ENCODE measurements at regions not wholly inside any gene's neighbourhood (a gene's known extent, or its start where the extent isn't known, plus 50 kb on each side); places are given as distances from the start of the nearest gene placed in this dataset.

DNA sequence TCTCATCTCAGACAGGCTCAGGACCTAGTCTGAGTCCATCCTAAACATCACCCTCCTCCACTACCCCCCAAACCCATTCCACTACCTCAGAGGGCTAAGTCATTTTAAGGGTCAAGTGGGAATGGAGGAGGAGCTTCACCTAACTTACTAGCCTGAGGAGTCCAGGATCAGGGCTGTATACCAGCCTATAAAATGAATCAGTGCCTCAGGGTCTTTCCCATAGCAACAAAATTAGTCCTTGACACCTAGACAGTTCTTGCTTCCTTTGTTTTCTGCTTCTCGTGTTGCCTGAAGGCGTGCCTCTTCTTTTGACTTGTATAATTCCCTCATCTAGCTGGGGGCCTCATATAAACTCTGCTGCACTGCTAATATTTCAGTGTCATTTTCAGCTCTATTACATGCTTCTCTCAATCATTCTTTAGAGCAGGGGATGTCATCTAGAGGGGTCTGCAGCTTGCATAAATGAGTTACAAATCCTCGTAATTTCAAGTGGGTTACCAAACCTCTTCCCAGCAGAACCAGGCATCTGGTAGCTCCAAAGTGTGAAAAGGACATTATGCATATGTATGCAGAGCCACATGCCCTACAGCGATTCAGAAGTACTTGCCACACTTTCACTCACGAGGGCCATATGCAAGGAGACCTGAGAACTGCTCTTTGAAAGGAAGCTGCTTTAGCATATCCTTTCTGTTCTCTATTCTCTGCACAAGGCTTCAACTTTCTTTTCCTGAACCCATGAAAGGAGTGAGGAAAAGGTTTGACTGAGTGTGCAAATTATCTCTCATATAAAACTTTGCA lies 311.7 kb upstream of the SEMA6D start:
- Histone ChIP-seq H3K9ac (ENCODE audit: low read depth in 1 of 3, low read length in 3 of 3) (no peak overlapping the region), H3K9me3 (ENCODE audit: control insufficient read depth in 3 of 3, low read length in 3 of 3) (no peaks in the 10 kb centered on the region), H3K4me1 (ENCODE audit: control insufficient read depth in 3 of 3, insufficient read depth in 3 of 3, low read length in 3 of 3) (no peaks in the 10 kb centered on the region), H3K27ac (ENCODE audit: low read depth, low read length) (no peak overlapping the region), H3K36me3 (ENCODE audit: control insufficient read depth in 3 of 3, insufficient read depth in 3 of 3, low read length in 3 of 3) (no peaks in the 10 kb centered on the region), H3K27me3 (ENCODE audit: control insufficient read depth in 3 of 3, insufficient read depth in 3 of 3, low read length in 3 of 3) (no peaks in the 10 kb centered on the region), H3K4me3 (ENCODE audit: low read length in 3 of 3) (no peak overlapping the region)

DNA sequence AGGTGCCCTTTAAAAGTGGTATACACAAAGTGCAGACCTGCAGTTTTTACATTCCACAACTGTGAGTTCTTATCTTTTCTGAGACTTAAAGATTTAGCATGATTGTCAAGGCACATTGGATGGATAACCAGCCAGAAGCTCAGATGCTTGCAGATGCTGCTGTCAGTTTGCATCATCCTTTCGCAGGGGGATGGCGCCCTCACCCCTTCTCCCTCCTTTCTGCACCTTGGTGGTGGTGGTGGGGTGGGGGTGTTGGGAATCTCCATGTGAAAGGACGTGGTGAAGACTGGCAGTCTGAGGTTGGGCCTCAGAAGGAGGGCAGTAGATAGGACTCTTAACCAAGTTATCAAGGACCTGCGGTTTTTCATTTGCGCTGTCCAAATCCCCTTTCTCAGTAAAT lies 309.6 kb upstream of the SEMA6D start:
- H3K36me3 ChIP-seq (ENCODE audit: control insufficient read depth in 3 of 3, insufficient read depth in 3 of 3, low read length in 3 of 3): no peaks in the 10 kb centered on the region
- no peaks in the 10 kb centered on the region for H3K9me3 ChIP-seq (ENCODE audit: control insufficient read depth in 3 of 3, low read length in 3 of 3)
- H3K4me1 ChIP-seq (ENCODE audit: control insufficient read depth in 3 of 3, insufficient read depth in 3 of 3, low read length in 3 of 3): no peaks in the 10 kb centered on the region
- no peaks in the 10 kb centered on the region for H3K27me3 ChIP-seq (ENCODE audit: control insufficient read depth in 3 of 3, insufficient read depth in 3 of 3, low read length in 3 of 3)
- no peak overlapping the region for H3K9ac ChIP-seq (ENCODE audit: low read depth in 1 of 3, low read length in 3 of 3)
- no peak overlapping the region for H3K4me3 ChIP-seq (ENCODE audit: low read length in 3 of 3)
- H3K27ac ChIP-seq (ENCODE audit: low read depth, low read length): no peak overlapping the region

DNA sequence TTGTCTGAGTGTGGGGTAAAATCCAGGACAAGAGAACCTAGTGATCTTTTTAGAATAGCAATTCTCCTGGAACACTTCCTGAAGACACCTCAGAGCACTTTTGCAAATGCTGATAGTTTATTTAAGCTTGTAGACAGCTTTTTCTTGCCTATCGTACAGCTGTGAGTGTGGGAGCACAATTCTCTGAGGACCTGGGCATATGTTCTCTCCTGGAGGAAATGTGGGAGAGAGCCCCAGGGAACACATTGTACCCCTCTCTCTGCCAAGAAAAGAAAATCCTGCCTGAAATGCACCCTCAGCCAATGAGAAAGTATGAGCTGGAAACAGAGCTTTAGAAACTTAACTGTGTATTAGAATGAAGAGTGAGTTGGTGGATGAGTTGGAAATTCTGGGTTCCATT lies 308.3 kb upstream of the SEMA6D start:
- Histone ChIP-seq H3K9ac (ENCODE audit: low read depth in 1 of 3, low read length in 3 of 3) (no peak overlapping the region), H3K27me3 (ENCODE audit: control insufficient read depth in 3 of 3, insufficient read depth in 3 of 3, low read length in 3 of 3) (no peaks in the 10 kb centered on the region), H3K4me1 (ENCODE audit: control insufficient read depth in 3 of 3, insufficient read depth in 3 of 3, low read length in 3 of 3) (no peaks in the 10 kb centered on the region), H3K36me3 (ENCODE audit: control insufficient read depth in 3 of 3, insufficient read depth in 3 of 3, low read length in 3 of 3) (no peaks in the 10 kb centered on the region), H3K4me3 (ENCODE audit: low read length in 3 of 3) (no peak overlapping the region), H3K9me3 (ENCODE audit: control insufficient read depth in 3 of 3, low read length in 3 of 3) (no peaks in the 10 kb centered on the region), H3K27ac (ENCODE audit: low read depth, low read length) (no peak overlapping the region)

DNA sequence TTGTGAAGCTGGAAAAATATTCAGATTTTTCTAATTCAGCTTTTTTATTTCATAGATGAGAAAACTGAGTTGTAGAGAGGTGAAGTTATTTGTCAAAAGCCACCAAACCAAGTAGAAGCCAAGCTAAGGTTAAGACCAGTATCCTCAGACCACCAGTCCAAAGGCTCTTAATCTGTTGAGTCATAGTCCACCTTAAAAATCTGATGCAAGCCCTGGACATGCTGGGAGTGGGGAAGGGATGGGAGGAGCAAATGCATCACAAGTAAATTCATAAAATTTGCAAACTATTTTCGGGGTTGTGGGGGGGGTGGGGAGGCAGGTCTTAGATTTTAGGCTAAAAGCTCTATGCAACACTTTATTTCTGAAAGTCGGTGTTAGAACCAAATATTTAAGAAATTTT lies 307.7 kb upstream of the SEMA6D start:
- Histone ChIP-seq H3K4me1 (ENCODE audit: control insufficient read depth in 3 of 3, insufficient read depth in 3 of 3, low read length in 3 of 3) (no peaks in the 10 kb centered on the region), H3K4me3 (ENCODE audit: low read length in 3 of 3) (no peak overlapping the region), H3K9ac (ENCODE audit: low read depth in 1 of 3, low read length in 3 of 3) (no peak overlapping the region), H3K36me3 (ENCODE audit: control insufficient read depth in 3 of 3, insufficient read depth in 3 of 3, low read length in 3 of 3) (no peaks in the 10 kb centered on the region), H3K27me3 (ENCODE audit: control insufficient read depth in 3 of 3, insufficient read depth in 3 of 3, low read length in 3 of 3) (no peaks in the 10 kb centered on the region), H3K27ac (ENCODE audit: low read depth, low read length) (no peak overlapping the region), H3K9me3 (ENCODE audit: control insufficient read depth in 3 of 3, low read length in 3 of 3) (no peaks in the 10 kb centered on the region)

DNA sequence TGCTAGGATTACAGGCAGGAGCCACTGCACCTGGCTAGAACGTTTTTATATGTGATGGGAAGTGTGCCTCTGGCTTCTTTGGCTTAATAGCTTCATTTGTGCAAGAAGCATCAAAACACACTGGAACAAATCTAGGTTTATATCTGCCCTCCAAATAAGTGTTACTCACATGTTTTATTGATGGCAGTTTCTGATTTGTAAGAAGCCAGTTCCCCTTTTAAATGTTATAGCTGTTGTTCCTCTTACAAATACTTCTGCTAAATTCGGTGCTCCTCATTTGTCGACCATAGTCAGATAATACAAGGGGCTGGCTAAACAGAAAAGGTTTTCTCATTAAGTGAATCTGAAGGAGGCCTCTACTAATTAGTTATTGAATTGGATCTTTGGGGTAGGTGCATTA lies 307.1 kb upstream of the SEMA6D start:
- H3K9me3 ChIP-seq (ENCODE audit: control insufficient read depth in 3 of 3, low read length in 3 of 3): no peaks in the 10 kb centered on the region
- H3K4me1 ChIP-seq (ENCODE audit: control insufficient read depth in 3 of 3, insufficient read depth in 3 of 3, low read length in 3 of 3): no peaks in the 10 kb centered on the region
- H3K36me3 ChIP-seq (ENCODE audit: control insufficient read depth in 3 of 3, insufficient read depth in 3 of 3, low read length in 3 of 3): no peaks in the 10 kb centered on the region
- H3K27ac ChIP-seq (ENCODE audit: low read depth, low read length): no peak overlapping the region
- no peak overlapping the region for H3K4me3 ChIP-seq (ENCODE audit: low read length in 3 of 3)
- no peak overlapping the region for H3K9ac ChIP-seq (ENCODE audit: low read depth in 1 of 3, low read length in 3 of 3)
- no peaks in the 10 kb centered on the region for H3K27me3 ChIP-seq (ENCODE audit: control insufficient read depth in 3 of 3, insufficient read depth in 3 of 3, low read length in 3 of 3)

DNA sequence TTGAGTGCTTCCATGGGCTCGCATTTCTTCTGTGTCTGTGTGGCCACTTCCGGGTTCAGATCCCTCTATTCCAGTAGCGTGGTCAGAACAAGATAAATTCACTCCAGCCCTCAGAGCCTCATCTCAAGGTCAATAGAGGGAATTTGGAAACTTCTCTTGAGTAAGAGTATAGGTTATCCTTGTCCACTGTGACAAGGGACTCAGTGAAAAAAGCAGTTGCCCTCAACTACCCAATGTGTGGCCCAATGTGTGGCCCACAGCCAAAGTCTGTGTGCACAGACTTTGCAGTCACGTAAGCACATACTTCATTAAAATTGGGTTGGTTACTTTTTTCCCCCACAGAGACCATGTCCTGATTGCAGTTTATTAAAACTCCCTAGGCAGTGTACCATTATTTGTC lies 305.6 kb upstream of the SEMA6D start:
- Histone ChIP-seq H3K4me1 (ENCODE audit: control insufficient read depth in 3 of 3, insufficient read depth in 3 of 3, low read length in 3 of 3) (no peaks in the 10 kb centered on the region), H3K9me3 (ENCODE audit: control insufficient read depth in 3 of 3, low read length in 3 of 3) (no peaks in the 10 kb centered on the region), H3K9ac (ENCODE audit: low read depth in 1 of 3, low read length in 3 of 3) (no peak overlapping the region), H3K27ac (ENCODE audit: low read depth, low read length) (no peak overlapping the region), H3K27me3 (ENCODE audit: control insufficient read depth in 3 of 3, insufficient read depth in 3 of 3, low read length in 3 of 3) (no peaks in the 10 kb centered on the region), H3K36me3 (ENCODE audit: control insufficient read depth in 3 of 3, insufficient read depth in 3 of 3, low read length in 3 of 3) (no peaks in the 10 kb centered on the region), H3K4me3 (ENCODE audit: low read length in 3 of 3) (no peak overlapping the region)

DNA sequence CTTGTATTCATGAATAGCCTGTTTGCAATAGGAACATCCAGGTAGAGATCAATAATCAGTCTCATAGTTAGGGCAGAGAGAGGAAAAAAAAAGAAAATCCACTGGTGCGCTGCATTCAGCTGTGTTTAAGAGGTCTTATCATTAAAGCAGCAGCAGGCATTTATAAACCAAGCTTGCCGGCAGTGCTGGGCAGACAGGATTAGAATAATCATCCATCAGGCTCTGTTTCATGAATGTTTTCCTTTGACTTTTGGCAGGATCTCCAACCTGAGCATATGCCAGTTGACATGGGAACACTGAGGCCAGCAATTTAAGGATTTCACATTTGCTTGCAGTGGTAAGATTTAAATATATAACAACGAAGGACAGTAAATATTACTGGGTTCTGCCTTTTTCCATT lies 305.2 kb upstream of the SEMA6D start:
- no peaks in the 10 kb centered on the region for H3K9me3 ChIP-seq (ENCODE audit: control insufficient read depth in 3 of 3, low read length in 3 of 3)
- no peaks in the 10 kb centered on the region for H3K27me3 ChIP-seq (ENCODE audit: control insufficient read depth in 3 of 3, insufficient read depth in 3 of 3, low read length in 3 of 3)
- H3K36me3 ChIP-seq (ENCODE audit: control insufficient read depth in 3 of 3, insufficient read depth in 3 of 3, low read length in 3 of 3): no peaks in the 10 kb centered on the region

DNA sequence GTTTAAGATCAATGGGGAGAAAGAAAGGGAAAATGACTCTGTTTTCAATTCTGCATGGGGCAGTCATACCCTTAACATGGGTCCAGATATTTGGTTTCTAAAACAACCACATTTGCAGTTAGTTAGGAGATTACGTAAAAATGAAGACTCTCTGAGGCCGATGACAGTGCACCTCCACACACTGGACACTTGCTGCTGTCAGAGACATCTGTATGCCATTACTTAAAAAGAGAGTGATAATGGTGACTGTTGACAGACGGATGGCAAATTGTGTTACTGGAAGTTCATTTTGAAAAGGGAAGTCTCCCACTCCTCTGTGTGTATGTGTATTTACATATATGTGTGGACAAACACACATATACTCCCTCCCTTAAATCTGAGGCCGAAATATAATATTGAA lies 304.5 kb upstream of the SEMA6D start:
- Histone ChIP-seq H3K27me3 (ENCODE audit: control insufficient read depth in 3 of 3, insufficient read depth in 3 of 3, low read length in 3 of 3) (no peaks in the 10 kb centered on the region), H3K9ac (ENCODE audit: low read depth in 1 of 3, low read length in 3 of 3) (no peak overlapping the region), H3K36me3 (ENCODE audit: control insufficient read depth in 3 of 3, insufficient read depth in 3 of 3, low read length in 3 of 3) (no peaks in the 10 kb centered on the region), H3K4me3 (ENCODE audit: low read length in 3 of 3) (no peak overlapping the region), H3K9me3 (ENCODE audit: control insufficient read depth in 3 of 3, low read length in 3 of 3) (no peaks in the 10 kb centered on the region), H3K27ac (ENCODE audit: low read depth, low read length) (no peak overlapping the region), H3K4me1 (ENCODE audit: control insufficient read depth in 3 of 3, insufficient read depth in 3 of 3, low read length in 3 of 3) (no peaks in the 10 kb centered on the region)

More for the DNA sequence above, 305.2 kb upstream of the SEMA6D start:
- Histone ChIP-seq H3K27ac (ENCODE audit: low read depth, low read length) (no peak overlapping the region), H3K4me1 (ENCODE audit: control insufficient read depth in 3 of 3, insufficient read depth in 3 of 3, low read length in 3 of 3) (no peaks in the 10 kb centered on the region), H3K9ac (ENCODE audit: low read depth in 1 of 3, low read length in 3 of 3) (no peak overlapping the region), H3K4me3 (ENCODE audit: low read length in 3 of 3) (no peak overlapping the region)

DNA sequence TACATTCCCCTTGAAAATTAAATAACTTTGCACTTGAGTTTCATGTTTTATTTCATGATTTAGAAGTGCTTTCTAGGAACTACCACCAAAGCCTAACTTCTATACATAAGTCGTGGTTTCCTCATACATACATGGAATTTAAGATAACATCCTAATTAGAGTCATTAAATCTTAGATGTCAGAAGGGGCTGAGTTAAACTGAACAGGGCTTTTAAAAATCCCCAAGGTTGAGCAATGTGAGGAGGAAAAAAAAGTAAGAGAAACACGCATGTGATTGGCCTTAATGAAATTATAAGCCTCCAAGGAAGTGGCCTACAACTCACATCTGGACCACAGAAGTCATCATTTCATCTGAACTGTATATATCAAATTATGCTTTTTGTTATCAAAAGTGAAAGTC lies 303.1 kb upstream of the SEMA6D start:
- H3K36me3 ChIP-seq (ENCODE audit: control insufficient read depth in 3 of 3, insufficient read depth in 3 of 3, low read length in 3 of 3): no peaks in the 10 kb centered on the region
- no peaks in the 10 kb centered on the region for H3K27me3 ChIP-seq (ENCODE audit: control insufficient read depth in 3 of 3, insufficient read depth in 3 of 3, low read length in 3 of 3)
- H3K4me1 ChIP-seq (ENCODE audit: control insufficient read depth in 3 of 3, insufficient read depth in 3 of 3, low read length in 3 of 3): no peaks in the 10 kb centered on the region
- H3K4me3 ChIP-seq (ENCODE audit: low read length in 3 of 3): no peak overlapping the region
- H3K9me3 ChIP-seq (ENCODE audit: control insufficient read depth in 3 of 3, low read length in 3 of 3): no peaks in the 10 kb centered on the region
- no peak overlapping the region for H3K27ac ChIP-seq (ENCODE audit: low read depth, low read length)
- no peak overlapping the region for H3K9ac ChIP-seq (ENCODE audit: low read depth in 1 of 3, low read length in 3 of 3)

DNA sequence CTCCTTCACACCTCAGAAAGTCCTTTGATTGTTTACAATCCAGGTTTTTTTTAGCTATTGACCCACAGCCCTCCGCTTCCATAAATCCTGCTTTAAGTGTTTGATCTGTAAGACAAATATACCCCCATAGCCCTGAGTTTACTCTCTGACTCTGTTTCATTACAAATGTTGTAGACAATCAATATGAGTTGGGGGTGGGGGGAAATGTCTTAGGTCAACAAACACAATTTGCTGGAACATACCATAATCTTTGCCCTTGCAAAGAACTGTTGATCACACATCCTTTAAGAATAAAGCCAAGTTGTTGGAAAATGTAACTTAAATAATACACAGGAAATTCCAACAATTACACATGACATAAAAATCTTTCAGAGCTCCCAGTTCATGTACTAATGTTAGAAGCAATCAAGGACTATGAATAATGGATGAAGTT lies 301.8 kb upstream of the SEMA6D start:
- H3K9me3 ChIP-seq (ENCODE audit: control insufficient read depth in 3 of 3, low read length in 3 of 3): no peaks in the 10 kb centered on the region
- no peak overlapping the region for H3K9ac ChIP-seq (ENCODE audit: low read depth in 1 of 3, low read length in 3 of 3)
- H3K4me1 ChIP-seq (ENCODE audit: control insufficient read depth in 3 of 3, insufficient read depth in 3 of 3, low read length in 3 of 3): no peaks in the 10 kb centered on the region
- no peak overlapping the region for H3K4me3 ChIP-seq (ENCODE audit: low read length in 3 of 3)
- H3K27me3 ChIP-seq (ENCODE audit: control insufficient read depth in 3 of 3, insufficient read depth in 3 of 3, low read length in 3 of 3): no peaks in the 10 kb centered on the region
- H3K27ac ChIP-seq (ENCODE audit: low read depth, low read length): no peak overlapping the region
- no peaks in the 10 kb centered on the region for H3K36me3 ChIP-seq (ENCODE audit: control insufficient read depth in 3 of 3, insufficient read depth in 3 of 3, low read length in 3 of 3)
